WI38 (cell line): ENCODE measurements at regions not wholly inside any gene's neighbourhood (a gene's known extent, or its start where the extent isn't known, plus 50 kb on each side); places are given as distances from the start of the nearest gene placed in this dataset.
"Not testable (repeated sequence)": the region's sequence is repeated elsewhere in the genome, so short reads cannot be mapped to it uniquely, and the experiment has no call there.

Experiments used
- H3K4me3 ChIP-seq: 2 replicates; pipeline ENCODE4 v1.5.1; 2011; ENCODE audit warnings: low read depth, mild to moderate bottlenecking, control low read depth, low read length
- CTCF ChIP-seq: IDR thresholded peaks from 2 replicates; pipeline ENCODE4 v1.5.1; 2012; ENCODE audit warnings: low read depth, mild to moderate bottlenecking, control low read depth, low read length

GRCh38 chr16:52924162-52924561, 128.5 kb downstream of the CHD9NB start:
- no peak overlapping the region for H3K4me3 ChIP-seq
- TF ChIP-seq CTCF = no peak

- TF ChIP-seq CTCF = no peak
- no peak overlapping the region for H3K4me3 ChIP-seq
These were observed 131.6 kb downstream of the CHD9NB start for GRCh38 chr16:52921104-52921503.

- TF ChIP-seq CTCF = no peak
These were observed 132.4 kb downstream of the CHD9NB start for GRCh38 chr16:52920331-52920730.

GRCh38 chr16:52914428-52914827, 138.3 kb downstream of the CHD9NB start:
- H3K4me3 ChIP-seq = no peak overlapping the region
- no peak for TF ChIP-seq CTCF

More at GRCh38 chr16:52920331-52920730, 132.4 kb downstream of the CHD9NB start:
- H3K4me3 ChIP-seq = no peak overlapping the region

- H3K4me3 ChIP-seq = no peak overlapping the region
- peak; percentile 69 for TF ChIP-seq CTCF
These were observed 140.0 kb downstream of the CHD9NB start for GRCh38 chr16:52912565-52913173.

GRCh38 chr16:52908057-52908456, 144.6 kb downstream of the CHD9NB start:
- H3K4me3 ChIP-seq = not testable (repeated sequence)

- TF ChIP-seq CTCF = no peak
- no peak overlapping the region for H3K4me3 ChIP-seq
These were observed 146.4 kb downstream of the CHD9NB start for GRCh38 chr16:52906281-52906680.

GRCh38 chr16:52896478-52897164, 156.1 kb downstream of the CHD9NB start:
- no peak overlapping the region for H3K4me3 ChIP-seq
- TF ChIP-seq CTCF = no peak
